PC-3 (cell line): ENCODE measurements at regions not wholly inside any gene's neighbourhood (a gene's known extent, or its start where the extent isn't known, plus 50 kb on each side); places are given as distances from the start of the nearest gene placed in this dataset.

Experiments
- ATAC-seq: fragments of 200-7000 bp; cut with Tn5 transposase; 2 replicates; pipeline ENCODE4 v1.9.1; 2020; ENCODE audit warnings: mild to moderate bottlenecking, moderate library complexity
- BruUV-seq: library from RNA; stranded (reverse); fragments of 400-500 nt; replicated peaks from 2 replicates; lab custom pipeline; 2021; lab: Mats Ljungman, UMichigan
- CTCF ChIA-PET: fragments of 300-600 bp; sonication (Branson Sonifier 250); formaldehyde crosslinking; loops from one replicate; lab custom pipeline; 2022; ENCODE audit warnings: antibody characterized with exemption; lab: Charles Lee
- POLR2A ChIA-PET: fragments of 300-600 bp; sonication (Branson Sonifier 250); formaldehyde crosslinking; loops from one replicate; lab custom pipeline; 2022; ENCODE audit warnings: antibody characterized with exemption; ENCODE audit not compliant: unreplicated experiment; lab: Charles Lee
- DNase-seq: peaks from one replicate; pipeline ENCODE4 v3.0.0-alpha.2; 2015
- H2AFZ ChIP-seq: fragments of 300-600 bp; sonication (generic); 2 replicates; pipeline ENCODE4 v1.6.0; 2016; ENCODE audit warnings: antibody characterized with exemption, low read length
- H3F3A ChIP-seq: fragments of 300-600 bp; sonication (generic); one replicate; pipeline ENCODE4 v1.6.0; 2017; ENCODE audit warnings: antibody characterized with exemption, low read length, control low read depth, mild to moderate bottlenecking; ENCODE audit not compliant: unreplicated experiment
- H3K27ac ChIP-seq: fragments of 300-600 bp; sonication (generic); 2 replicates; pipeline ENCODE4 v1.5.1; 2016; ENCODE audit warnings: mild to moderate bottlenecking, low read length
- H3K27me3 ChIP-seq: fragments of 300-600 bp; sonication (generic); 2 replicates; pipeline ENCODE4 v1.6.1; 2016; ENCODE audit warnings: low read length, mixed read lengths
- H3K36me3 ChIP-seq: fragments of 300-600 bp; sonication (generic); 2 replicates; pipeline ENCODE4 v1.6.1; 2016; ENCODE audit warnings: low read depth, mixed run types, low read length, mixed read lengths
- H3K4me1 ChIP-seq: fragments of 300-600 bp; sonication (generic); 2 replicates; pipeline ENCODE4 v1.5.1; 2016; ENCODE audit warnings: low read length; ENCODE audit not compliant: insufficient read depth
- H3K4me2 ChIP-seq: fragments of 300-600 bp; sonication (generic); 2 replicates; pipeline ENCODE4 v1.6.0; 2016; ENCODE audit warnings: low read length
- H3K4me3 ChIP-seq: fragments of 300-600 bp; sonication (generic); 2 replicates; pipeline ENCODE4 v1.5.1; 2016; ENCODE audit warnings: mild to moderate bottlenecking, low read length, mixed read lengths
- H3K79me2 ChIP-seq: fragments of 300-600 bp; sonication (generic); 2 replicates; pipeline ENCODE4 v1.6.1; 2017; ENCODE audit warnings: low read length, mixed read lengths
- H3K9ac ChIP-seq: fragments of 300-600 bp; sonication (generic); 2 replicates; pipeline ENCODE4 v1.6.0; 2016; ENCODE audit warnings: mild to moderate bottlenecking, low read length
- H3K9me2 ChIP-seq: fragments of 300-600 bp; sonication (generic); replicated peaks from 2 replicates; pipeline ENCODE4 v1.6.1; 2016; ENCODE audit warnings: mixed run types, low read length, mixed read lengths
- H3K9me3 ChIP-seq: fragments of 300-600 bp; sonication (generic); 2 replicates; pipeline ENCODE4 v1.6.1; 2016; ENCODE audit warnings: low read length, mixed read lengths
- H4K20me1 ChIP-seq: fragments of 300-600 bp; sonication (generic); 2 replicates; pipeline ENCODE4 v1.6.1; 2016; ENCODE audit warnings: low read length, mixed read lengths
- EZH2 ChIP-seq: fragments of 300-600 bp; sonication (generic); IDR thresholded peaks from one replicate; pipeline ENCODE4 v1.6.1; 2017; ENCODE audit warnings: antibody characterized with exemption, mild to moderate bottlenecking, low read length; ENCODE audit not compliant: unreplicated experiment
- EZH2phosphoT487 ChIP-seq: fragments of 300-600 bp; sonication (generic); IDR thresholded peaks from 2 replicates; pipeline ENCODE4 v1.6.1; 2018; ENCODE audit warnings: mild to moderate bottlenecking, antibody characterized with exemption, low read length, borderline replicate concordance
- intact Hi-C: fragments of 100-400 bp; cut with micrococcal nuclease; formaldehyde crosslinking; loops from 2 replicates; pipeline ENCODE4 v1.9.0; 2023
- TF ChIP-seq, protein P1 (sequence below): fragments of 300-600 bp; sonication (generic); conservative IDR thresholded peaks from 2 replicates; pipeline ENCODE4 v1.5.1; 2017; ENCODE audit warnings: antibody characterized with exemption, low read depth, mild to moderate bottlenecking, low read length

GRCh38 chr3:124401843-124402242 lies 328.4 kb upstream of the UMPS start:
- Histone ChIP-seq H3K4me3 (no peak overlapping the region), H3K9me3 (no peaks in the 10 kb centered on the region), H3K27ac (no peak overlapping the region), H3K4me1 (peaks cover 5% of the 10 kb centered on the region), H3K27me3 (no peaks in the 10 kb centered on the region), H2AFZ (no peak overlapping the region), H3K4me2 (no peak overlapping the region), H4K20me1 (no peaks in the 10 kb centered on the region), H3K9ac (no peak overlapping the region), H3K9me2 (no peaks in the 10 kb centered on the region), H3K36me3 (no peaks in the 10 kb centered on the region), H3K79me2 (no peaks in the 10 kb centered on the region), H3F3A (no peaks in the 10 kb centered on the region)
- ChIA-PET POLR2A (no interaction called here), CTCF (no interaction called here)
- no peak for ATAC-seq
- BruUV-seq, result no TSS peak
- TF ChIP-seq EZH2phosphoT487 (no peak), EZH2 (no peak)
- TF ChIP-seq, protein P1, sequence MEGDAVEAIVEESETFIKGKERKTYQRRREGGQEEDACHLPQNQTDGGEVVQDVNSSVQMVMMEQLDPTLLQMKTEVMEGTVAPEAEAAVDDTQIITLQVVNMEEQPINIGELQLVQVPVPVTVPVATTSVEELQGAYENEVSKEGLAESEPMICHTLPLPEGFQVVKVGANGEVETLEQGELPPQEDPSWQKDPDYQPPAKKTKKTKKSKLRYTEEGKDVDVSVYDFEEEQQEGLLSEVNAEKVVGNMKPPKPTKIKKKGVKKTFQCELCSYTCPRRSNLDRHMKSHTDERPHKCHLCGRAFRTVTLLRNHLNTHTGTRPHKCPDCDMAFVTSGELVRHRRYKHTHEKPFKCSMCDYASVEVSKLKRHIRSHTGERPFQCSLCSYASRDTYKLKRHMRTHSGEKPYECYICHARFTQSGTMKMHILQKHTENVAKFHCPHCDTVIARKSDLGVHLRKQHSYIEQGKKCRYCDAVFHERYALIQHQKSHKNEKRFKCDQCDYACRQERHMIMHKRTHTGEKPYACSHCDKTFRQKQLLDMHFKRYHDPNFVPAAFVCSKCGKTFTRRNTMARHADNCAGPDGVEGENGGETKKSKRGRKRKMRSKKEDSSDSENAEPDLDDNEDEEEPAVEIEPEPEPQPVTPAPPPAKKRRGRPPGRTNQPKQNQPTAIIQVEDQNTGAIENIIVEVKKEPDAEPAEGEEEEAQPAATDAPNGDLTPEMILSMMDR, result no peak
- intact Hi-C loops, result no loop called here
- no peak for DNase-seq

DNA sequence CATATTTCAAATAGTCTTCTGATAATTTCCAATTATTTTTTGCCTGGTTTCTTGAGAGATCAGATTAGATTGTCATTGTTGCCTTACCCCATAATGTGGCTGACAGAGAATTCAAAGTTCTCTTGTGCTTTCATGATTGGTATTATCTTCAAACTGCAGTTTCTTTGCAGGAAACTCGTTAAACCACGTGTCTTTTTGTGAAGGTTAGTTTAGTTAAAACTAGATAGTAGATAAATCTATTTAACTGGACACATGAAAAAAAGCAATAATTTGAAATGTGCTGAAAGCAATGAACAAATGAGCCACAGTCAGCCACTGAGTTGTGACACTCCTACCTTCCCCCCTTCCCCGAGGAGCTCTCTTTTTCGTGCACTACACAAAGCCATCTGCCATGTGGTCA lies 327.5 kb upstream of the UMPS start:
- ChIA-PET POLR2A (no interaction called here), CTCF (no interaction called here)
- Histone ChIP-seq H3K27me3 (no peaks in the 10 kb centered on the region), H3K9ac (no peak overlapping the region), H4K20me1 (no peaks in the 10 kb centered on the region), H2AFZ (no peak overlapping the region), H3K36me3 (no peaks in the 10 kb centered on the region), H3K4me1 (peaks cover 11% of the 10 kb centered on the region), H3K79me2 (no peaks in the 10 kb centered on the region), H3K9me2 (no peaks in the 10 kb centered on the region), H3F3A (no peaks in the 10 kb centered on the region), H3K27ac (no peak overlapping the region), H3K4me3 (no peak overlapping the region), H3K4me2 (no peak overlapping the region), H3K9me3 (no peaks in the 10 kb centered on the region)
- DNase-seq (no peak), ATAC-seq (no peak)
- BruUV-seq, result no TSS peak
- TF ChIP-seq EZH2, result no peak
- no peak for TF ChIP-seq EZH2phosphoT487
- TF ChIP-seq, protein P1, result no peak
- intact Hi-C loops, result no loop called here

- Histone ChIP-seq H3K4me1 (peaks cover 16% of the 10 kb centered on the region), H3K4me3 (no peak overlapping the region), H3K79me2 (no peaks in the 10 kb centered on the region), H3K27me3 (no peaks in the 10 kb centered on the region), H3K27ac (no peak overlapping the region), H3K9me3 (no peaks in the 10 kb centered on the region), H3K9ac (no peak overlapping the region), H3K9me2 (no peaks in the 10 kb centered on the region), H3F3A (no peaks in the 10 kb centered on the region), H3K4me2 (no peak overlapping the region), H4K20me1 (no peaks in the 10 kb centered on the region), H2AFZ (no peak overlapping the region), H3K36me3 (no peaks in the 10 kb centered on the region)
- POLR2A ChIA-PET, result no interaction called here
- ATAC-seq, result no peak
- BruUV-seq, result no TSS peak
- intact Hi-C loops, result no loop called here
- CTCF ChIA-PET, result interaction anchor here (0.7 kb wide), 1 partner anchor 53 kb away, joined by 9 read pairs; no protein-coding TSS in a partner anchor
- no peak for TF ChIP-seq EZH2
- TF ChIP-seq, protein P1, result no peak
- no peak for TF ChIP-seq EZH2phosphoT487
- no peak for DNase-seq
Observed at GRCh38 chr3:124404621-124405020, 325.6 kb upstream of the UMPS start.
